CD4-positive, alpha-beta T cell treated with Interferon gamma for 1 hour (primary cell): ENCODE measurements at regions not wholly inside any gene's neighbourhood (a gene's known extent, or its start where the extent isn't known, plus 50 kb on each side); places are given as distances from the start of the nearest gene placed in this dataset.
"Not testable (repeated sequence)": the region's sequence is repeated elsewhere in the genome, so short reads cannot be mapped to it uniquely, and the experiment has no call there.

Experiments
- DNase-seq: peaks from one replicate; pipeline ENCODE4 v3.0.0-alpha.2; 2020

- DNase-seq = no peak
Observed at GRCh38 chr10:21463436-21463835, 62.0 kb downstream of the SKIDA1 start.

- no peak for DNase-seq
Observed at GRCh38 chr10:21458126-21458871, 67.2 kb downstream of the SKIDA1 start.

GRCh38 chr10:21456160-21456559, 69.3 kb downstream of the SKIDA1 start:
- DNase-seq = no peak

- no peak for DNase-seq
Observed at GRCh38 chr10:21452203-21452602, 73.3 kb downstream of the SKIDA1 start.

GRCh38 chr10:21449288-21449966, 76.1 kb downstream of the SKIDA1 start:
- DNase-seq = no peak

GRCh38 chr10:21445163-21445562, 80.3 kb downstream of the SKIDA1 start:
- no peak for DNase-seq

GRCh38 chr10:21441625-21442024, 83.9 kb downstream of the SKIDA1 start:
- DNase-seq = no peak

- not testable (repeated sequence) for DNase-seq
Observed at GRCh38 chr10:21438914-21439313, 86.6 kb downstream of the SKIDA1 start.

GRCh38 chr10:21437770-21438382, 87.6 kb downstream of the SKIDA1 start:
- no peak for DNase-seq

- DNase-seq = no peak
Observed at GRCh38 chr10:21432266-21432665, 93.2 kb downstream of the SKIDA1 start.

GRCh38 chr10:21431799-21432198, 93.7 kb downstream of the SKIDA1 start:
- DNase-seq = no peak

- DNase-seq = no peak
Observed at GRCh38 chr10:21427804-21428481, 97.5 kb downstream of the SKIDA1 start.

GRCh38 chr10:21424459-21424861, 101.0 kb downstream of the SKIDA1 start:
- DNase-seq = no peak

- DNase-seq = no peak
Observed at GRCh38 chr10:21423850-21424249, 101.6 kb downstream of the SKIDA1 start.

- no peak for DNase-seq
Observed at GRCh38 chr10:21423338-21423737, 102.1 kb downstream of the SKIDA1 start.

- DNase-seq = no peak
Observed at GRCh38 chr10:21421794-21422193, 103.7 kb downstream of the SKIDA1 start.

GRCh38 chr10:21421016-21421415, 104.5 kb downstream of the SKIDA1 start:
- DNase-seq = no peak

GRCh38 chr10:21418981-21419576, 106.4 kb downstream of the SKIDA1 start:
- DNase-seq = not testable (repeated sequence)

- DNase-seq = no peak
Observed at GRCh38 chr10:21417172-21417712, 108.2 kb downstream of the SKIDA1 start.

GRCh38 chr10:21413680-21414079, 111.8 kb downstream of the SKIDA1 start:
- DNase-seq = no peak

- DNase-seq = no peak
Observed at GRCh38 chr10:21413268-21413667, 112.2 kb downstream of the SKIDA1 start.

- DNase-seq = no peak
Observed at GRCh38 chr10:21406595-21407193, 118.8 kb downstream of the SKIDA1 start.
